ENCODE measurements at regions not wholly inside any gene's neighbourhood (a gene's known extent, or its start where the extent isn't known, plus 50 kb on each side); places are given as distances from the start of the nearest gene placed in this dataset.

DNA sequence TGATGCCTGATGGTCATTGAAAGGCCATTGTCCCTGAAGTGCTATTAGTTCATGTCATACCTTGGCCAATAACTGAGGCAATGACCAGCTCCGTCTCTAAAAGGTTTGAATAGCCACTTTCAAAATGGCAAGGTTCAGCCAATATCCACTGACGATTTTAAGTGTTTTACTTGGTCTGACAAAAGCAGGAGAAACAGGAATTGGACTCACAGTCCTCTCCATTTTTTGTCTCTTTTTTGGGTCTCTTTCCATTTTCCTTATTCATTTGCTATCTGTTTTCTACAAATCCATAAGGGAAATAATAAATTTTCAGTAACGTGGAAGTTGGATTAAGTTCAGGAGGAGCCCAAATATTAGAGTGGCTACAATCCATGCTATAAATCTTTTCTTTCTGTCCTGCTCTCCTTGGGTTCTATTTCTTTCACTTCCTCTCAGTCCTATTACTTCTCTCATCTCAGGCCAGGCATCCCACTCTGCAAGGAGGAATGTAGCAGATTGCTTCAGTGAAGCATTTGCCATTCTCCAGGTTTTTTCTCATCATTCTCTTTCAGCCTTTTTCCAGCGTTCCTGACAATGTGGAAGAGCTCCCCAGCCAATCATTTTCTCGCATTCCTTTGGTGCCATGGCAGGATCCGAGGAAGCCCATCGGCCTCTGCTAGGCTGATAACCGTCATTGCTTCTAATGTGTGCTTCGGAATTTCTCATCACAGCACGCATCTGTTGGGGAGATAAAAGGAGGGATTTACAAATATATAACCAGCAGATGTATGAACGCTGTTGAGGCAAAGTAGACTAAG, 414.5 kb downstream of the ADGRL2 start:
- no peak for DNase-seq
- Histone ChIP-seq H3K9me3 (no peaks in the 10 kb centered on the region), H3K4me1 (ENCODE audit: insufficient read depth) (peaks cover 2% of the 10 kb centered on the region), H3K36me3 (no peaks in the 10 kb centered on the region), H3K27ac (no peak overlapping the region), H3K27me3 (no peaks in the 10 kb centered on the region), H3K4me3 (no peak overlapping the region)
- 55 to 75% (median 69%) methylated on average over 11 of the region's 11 CpGs for WGBS, 3 donors
- TF ChIP-seq, protein P1, sequence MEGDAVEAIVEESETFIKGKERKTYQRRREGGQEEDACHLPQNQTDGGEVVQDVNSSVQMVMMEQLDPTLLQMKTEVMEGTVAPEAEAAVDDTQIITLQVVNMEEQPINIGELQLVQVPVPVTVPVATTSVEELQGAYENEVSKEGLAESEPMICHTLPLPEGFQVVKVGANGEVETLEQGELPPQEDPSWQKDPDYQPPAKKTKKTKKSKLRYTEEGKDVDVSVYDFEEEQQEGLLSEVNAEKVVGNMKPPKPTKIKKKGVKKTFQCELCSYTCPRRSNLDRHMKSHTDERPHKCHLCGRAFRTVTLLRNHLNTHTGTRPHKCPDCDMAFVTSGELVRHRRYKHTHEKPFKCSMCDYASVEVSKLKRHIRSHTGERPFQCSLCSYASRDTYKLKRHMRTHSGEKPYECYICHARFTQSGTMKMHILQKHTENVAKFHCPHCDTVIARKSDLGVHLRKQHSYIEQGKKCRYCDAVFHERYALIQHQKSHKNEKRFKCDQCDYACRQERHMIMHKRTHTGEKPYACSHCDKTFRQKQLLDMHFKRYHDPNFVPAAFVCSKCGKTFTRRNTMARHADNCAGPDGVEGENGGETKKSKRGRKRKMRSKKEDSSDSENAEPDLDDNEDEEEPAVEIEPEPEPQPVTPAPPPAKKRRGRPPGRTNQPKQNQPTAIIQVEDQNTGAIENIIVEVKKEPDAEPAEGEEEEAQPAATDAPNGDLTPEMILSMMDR (IDR thresholded peaks at IDR 0.05), result no peak
- TF ChIP-seq EP300 (IDR thresholded peaks at IDR 0.05), result no peak
- TF ChIP-seq POLR2A (IDR thresholded peaks at IDR 0.05), result no peak
- intact Hi-C loops (cut with DNase I), result no loop called here

DNA sequence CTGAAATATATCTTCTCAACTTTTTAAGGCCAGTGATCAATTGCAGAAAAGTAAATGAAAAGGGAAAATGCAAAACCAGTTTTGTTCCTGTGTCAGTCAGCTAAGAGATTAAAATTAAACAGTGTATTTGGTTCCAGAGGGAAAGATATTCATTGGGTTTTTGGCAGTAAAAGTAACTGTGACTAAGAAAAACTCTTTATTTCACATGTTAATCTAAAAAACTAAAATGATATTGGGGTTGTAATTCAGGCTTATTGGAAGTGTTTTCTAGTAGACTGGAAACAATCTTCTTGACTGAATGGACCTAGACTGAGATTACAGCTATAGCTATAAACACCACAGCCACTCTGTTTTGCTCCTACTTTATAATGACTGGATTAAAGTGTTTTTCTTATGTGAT, 413.9 kb downstream of the ADGRL2 start:
- H3K9me3 ChIP-seq, result no peaks in the 10 kb centered on the region
- peaks cover 2% of the 10 kb centered on the region for H3K4me1 ChIP-seq (ENCODE audit: insufficient read depth)
- H3K36me3 ChIP-seq, result no peaks in the 10 kb centered on the region
- H3K4me3 ChIP-seq, result no peak overlapping the region
- H3K27ac ChIP-seq, result no peak overlapping the region
- no peak for DNase-seq
- intact Hi-C loops (cut with DNase I), result no loop called here
- no peak for TF ChIP-seq EP300 (IDR thresholded peaks at IDR 0.05)
- no peak for TF ChIP-seq POLR2A (IDR thresholded peaks at IDR 0.05)
- TF ChIP-seq, protein P1 (IDR thresholded peaks at IDR 0.05), result no peak
- H3K27me3 ChIP-seq, result no peaks in the 10 kb centered on the region

GRCh38 chr1:82197606-82198005, 396.9 kb downstream of the ADGRL2 start:
- 83 to 90% (median 87%) methylated on average over 3 of the region's 3 CpGs for WGBS, 3 donors
- Histone ChIP-seq H3K36me3 (no peaks in the 10 kb centered on the region), H3K4me1 (ENCODE audit: insufficient read depth) (no peaks in the 10 kb centered on the region), H3K9me3 (no peaks in the 10 kb centered on the region), H3K27me3 (no peaks in the 10 kb centered on the region), H3K27ac (no peak overlapping the region), H3K4me3 (no peak overlapping the region)
- no peak for DNase-seq
- TF ChIP-seq POLR2A (IDR thresholded peaks at IDR 0.05), result no peak
- TF ChIP-seq, protein P1 (IDR thresholded peaks at IDR 0.05), result no peak
- no peak for TF ChIP-seq EP300 (IDR thresholded peaks at IDR 0.05)
- intact Hi-C loops (cut with DNase I), result no loop called here

- 93 to 99% (median 95%) methylated on average over 3 of the region's 3 CpGs for WGBS, 3 donors
Measured at GRCh38 chr1:82195245-82195644, 394.5 kb downstream of the ADGRL2 start.

More at GRCh38 chr1:82195245-82195644, 394.5 kb downstream of the ADGRL2 start:
- Histone ChIP-seq H3K9me3 (no peaks in the 10 kb centered on the region), H3K36me3 (no peaks in the 10 kb centered on the region), H3K4me3 (no peak overlapping the region), H3K4me1 (ENCODE audit: insufficient read depth) (no peaks in the 10 kb centered on the region), H3K27me3 (no peaks in the 10 kb centered on the region), H3K27ac (no peak overlapping the region)
- intact Hi-C loops (cut with DNase I), result no loop called here
- DNase-seq, result no peak
- TF ChIP-seq EP300 (IDR thresholded peaks at IDR 0.05), result no peak
- TF ChIP-seq, protein P1 (IDR thresholded peaks at IDR 0.05), result no peak
- no peak for TF ChIP-seq POLR2A (IDR thresholded peaks at IDR 0.05)
